Gastrocnemius medialis (tissue), 4 donors: ENCODE measurements at regions not wholly inside any gene's neighbourhood (a gene's known extent, or its start where the extent isn't known, plus 50 kb on each side); places are given as distances from the start of the nearest gene placed in this dataset.

Source experiments
- ATAC-seq, 2 donors: fragments of 150-250 bp; one replicate each; pipeline ENCODE4 v1.9.1; 2016
- DNase-seq, 2 donors: peaks; one replicate each; pipeline ENCODE4 v3.0.0-alpha.2; 2019
- H3K27ac ChIP-seq, 4 donors: fragments of 200-600 bp; sonication (generic); 1 replicate in 1 of 4; 2 replicates in 3 of 4; pipeline ENCODE4 v1.5.1; 2016 to 2018; ENCODE audit warnings: mild to moderate bottlenecking in 2 of 4, moderate library complexity in 1 of 4
- H3K27me3 ChIP-seq, 3 donors: fragments of 200-600 bp; sonication (generic) in 2 of 3; 1 replicate in 1 of 3; 2 replicates in 2 of 3; pipeline versions ENCODE4 v1.5.1 to v1.6.0; 2016 to 2019; ENCODE audit warnings: mild to moderate bottlenecking in 1 of 3, moderate library complexity in 1 of 3
- H3K36me3 ChIP-seq, 2 donors: fragments of 200-600 bp; sonication (generic) in 1 of 2; one replicate each; pipeline ENCODE4 v1.5.1; 2017 to 2018
- H3K4me1 ChIP-seq, 2 donors: fragments of 200-600 bp; sonication (generic) in 1 of 2; one replicate each; pipeline ENCODE4 v1.5.1; 2016 to 2017; ENCODE audit warnings: mild to moderate bottlenecking in 2 of 2
- H3K4me3 ChIP-seq, 4 donors: fragments of 200-600 bp; sonication (generic) in 3 of 4; 1 replicate in 1 of 4; 2 replicates in 3 of 4; pipeline ENCODE4 v1.5.1; 2016 to 2019; ENCODE audit warnings: mild to moderate bottlenecking in 2 of 4
- H3K9me3 ChIP-seq, 3 donors: fragments of 200-600 bp; sonication (generic) in 2 of 3; 1 replicate in 1 of 3; 2 replicates in 2 of 3; pipeline ENCODE4 v1.5.1; 2016 to 2019
- POLR2A ChIP-seq, 2 donors: fragments of 450-650 bp; IDR thresholded peaks; one replicate each; pipeline ENCODE4 v1.6.1; 2017; ENCODE audit warnings: antibody characterized with exemption in 2 of 2, mild to moderate bottlenecking in 2 of 2, moderate library complexity in 2 of 2
- in situ Hi-C, 4 donors: fragments of 200-750 bp; cut with MboI; loops; one replicate each; pipeline versions ENCODE4 v1.15.0 to v1.8.0; 2017; ENCODE audit warnings: low sequenced_read_pairs in 4 of 4
- intact Hi-C: fragments of 100-400 bp; cut with DNase I; formaldehyde crosslinking; loops from one replicate; pipeline ENCODE4 v1.15.1; 2023; ENCODE audit warnings: low total_unique reads
- TF ChIP-seq, protein P1 (sequence below), 5 experiments: fragments of 450-650 bp in 3 of 5; fragments of 200-600 bp in 2 of 5; sonication (generic) in 2 of 5; IDR thresholded peaks in 4 of 5; conservative IDR thresholded peaks in 1 of 5; 1 replicate in 4 of 5; 2 replicates in 1 of 5; pipeline ENCODE4 v1.5.1; 2016 to 2019; ENCODE audit warnings: antibody characterized with exemption in 5 of 5, mild to moderate bottlenecking in 3 of 5, moderate library complexity in 3 of 5

- Histone ChIP-seq H3K27ac (no peak overlapping the region), H3K36me3 (no peaks in the 10 kb centered on the region), H3K4me3 (no peak overlapping the region), H3K27me3 (no peaks in the 10 kb centered on the region), H3K4me1 (no peaks in the 10 kb centered on the region), H3K9me3 (no peaks in the 10 kb centered on the region)
- in situ Hi-C loops (no loop called here), intact Hi-C loops (no loop called here)
- ATAC-seq: no peak
- TF ChIP-seq, protein P1, sequence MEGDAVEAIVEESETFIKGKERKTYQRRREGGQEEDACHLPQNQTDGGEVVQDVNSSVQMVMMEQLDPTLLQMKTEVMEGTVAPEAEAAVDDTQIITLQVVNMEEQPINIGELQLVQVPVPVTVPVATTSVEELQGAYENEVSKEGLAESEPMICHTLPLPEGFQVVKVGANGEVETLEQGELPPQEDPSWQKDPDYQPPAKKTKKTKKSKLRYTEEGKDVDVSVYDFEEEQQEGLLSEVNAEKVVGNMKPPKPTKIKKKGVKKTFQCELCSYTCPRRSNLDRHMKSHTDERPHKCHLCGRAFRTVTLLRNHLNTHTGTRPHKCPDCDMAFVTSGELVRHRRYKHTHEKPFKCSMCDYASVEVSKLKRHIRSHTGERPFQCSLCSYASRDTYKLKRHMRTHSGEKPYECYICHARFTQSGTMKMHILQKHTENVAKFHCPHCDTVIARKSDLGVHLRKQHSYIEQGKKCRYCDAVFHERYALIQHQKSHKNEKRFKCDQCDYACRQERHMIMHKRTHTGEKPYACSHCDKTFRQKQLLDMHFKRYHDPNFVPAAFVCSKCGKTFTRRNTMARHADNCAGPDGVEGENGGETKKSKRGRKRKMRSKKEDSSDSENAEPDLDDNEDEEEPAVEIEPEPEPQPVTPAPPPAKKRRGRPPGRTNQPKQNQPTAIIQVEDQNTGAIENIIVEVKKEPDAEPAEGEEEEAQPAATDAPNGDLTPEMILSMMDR (IDR thresholded peaks at IDR 0.05 in 4 of 5, conservative IDR thresholded peaks at IDR 0.05 in 1 of 5): no peak
- no peak for TF ChIP-seq POLR2A (IDR thresholded peaks at IDR 0.05)
- DNase-seq: no peak
These were observed 379.0 kb downstream of the GBE1 start for GRCh38 chr3:81382470-81382869.

DNA sequence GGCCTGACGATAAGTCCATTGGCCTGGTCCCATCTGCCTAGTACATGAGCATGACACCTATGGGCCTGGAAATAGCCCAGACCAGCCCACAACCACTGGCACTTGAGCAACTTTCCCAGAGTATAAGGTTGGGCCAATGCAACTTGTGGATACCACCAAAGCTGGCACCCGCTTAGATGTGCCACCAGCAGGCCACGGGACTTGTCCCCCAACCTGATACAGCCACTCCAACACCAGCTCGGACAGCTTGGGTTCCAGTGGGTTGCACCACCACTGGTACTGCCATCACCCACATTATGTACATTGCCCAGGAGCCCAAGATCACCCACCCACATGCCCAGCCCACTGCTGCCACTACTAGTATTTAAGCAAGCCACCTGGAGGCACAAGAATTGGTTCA is 381.2 kb downstream of the GBE1 start:
- no peaks in the 10 kb centered on the region for H3K9me3 ChIP-seq
- intact Hi-C loops (no loop called here), in situ Hi-C loops (no loop called here)
- DNase-seq (no peak), ATAC-seq (no peak)
- no peak overlapping the region for H3K27ac ChIP-seq
- H3K4me1 ChIP-seq: no peaks in the 10 kb centered on the region
- TF ChIP-seq POLR2A (IDR thresholded peaks at IDR 0.05): no peak
- TF ChIP-seq, protein P1 (IDR thresholded peaks at IDR 0.05 in 4 of 5, conservative IDR thresholded peaks at IDR 0.05 in 1 of 5): no peak
- H3K27me3 ChIP-seq: no peaks in the 10 kb centered on the region
- H3K4me3 ChIP-seq: no peak overlapping the region
- no peaks in the 10 kb centered on the region for H3K36me3 ChIP-seq

DNA sequence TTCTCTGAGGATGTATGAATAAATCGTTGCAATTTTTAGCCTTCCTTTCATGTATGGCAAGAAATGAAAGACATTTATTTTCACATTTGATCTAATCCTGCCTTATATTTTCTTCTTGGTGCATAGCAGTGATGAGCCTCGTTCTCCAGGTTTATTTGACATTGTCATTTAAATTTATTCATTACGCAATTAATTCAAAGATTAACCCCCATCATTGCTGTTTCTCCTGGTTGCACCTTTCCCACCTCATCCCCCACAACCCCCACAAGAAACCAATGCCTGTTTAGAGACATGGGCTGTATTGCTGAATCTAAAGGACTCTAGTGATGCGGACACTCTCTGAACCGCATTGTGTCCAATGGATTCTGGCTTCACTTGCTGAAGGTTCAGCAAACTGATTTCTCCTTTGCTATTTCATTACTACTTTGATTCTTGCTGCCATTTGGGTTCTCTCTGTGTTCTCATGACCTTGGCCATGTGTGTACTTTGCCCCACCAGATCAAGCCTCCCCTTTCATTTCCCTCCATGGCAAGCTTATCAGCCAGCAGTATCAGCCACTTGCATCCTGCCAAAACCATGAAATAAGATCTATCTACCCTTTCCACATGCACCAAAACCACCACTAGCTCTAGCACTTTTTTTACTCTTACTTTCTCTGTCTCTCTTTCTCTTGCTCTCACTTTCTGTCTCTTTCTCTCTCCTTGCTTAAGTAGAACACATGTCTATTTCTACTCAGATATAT is 382.7 kb downstream of the GBE1 start:
- intact Hi-C loops: no loop called here
- no peak for ATAC-seq
- Histone ChIP-seq H3K4me3 (no peak overlapping the region), H3K36me3 (no peaks in the 10 kb centered on the region), H3K4me1 (no peaks in the 10 kb centered on the region), H3K27ac (no peak overlapping the region), H3K9me3 (no peaks in the 10 kb centered on the region), H3K27me3 (no peaks in the 10 kb centered on the region)
- TF ChIP-seq, protein P1 (IDR thresholded peaks at IDR 0.05 in 4 of 5, conservative IDR thresholded peaks at IDR 0.05 in 1 of 5): no peak
- TF ChIP-seq POLR2A (IDR thresholded peaks at IDR 0.05): no peak
- no peak for DNase-seq
- in situ Hi-C loops: no loop called here

- TF ChIP-seq, protein P1 (IDR thresholded peaks at IDR 0.05 in 4 of 5, conservative IDR thresholded peaks at IDR 0.05 in 1 of 5): no peak
- no peak for TF ChIP-seq POLR2A (IDR thresholded peaks at IDR 0.05)
- peak in 1 of 2 donors; percentile 30 for ATAC-seq
- Histone ChIP-seq H3K9me3 (no peaks in the 10 kb centered on the region), H3K27me3 (no peaks in the 10 kb centered on the region), H3K36me3 (no peaks in the 10 kb centered on the region), H3K4me1 (no peaks in the 10 kb centered on the region), H3K27ac (no peak overlapping the region), H3K4me3 (no peak overlapping the region)
- intact Hi-C loops: no loop called here
- DNase-seq: no peak
- in situ Hi-C loops: no loop called here
These were observed 385.5 kb downstream of the GBE1 start for GRCh38 chr3:81375921-81376320.

- H3K4me3 ChIP-seq: no peak overlapping the region
- TF ChIP-seq, protein P1 (IDR thresholded peaks at IDR 0.05 in 4 of 5, conservative IDR thresholded peaks at IDR 0.05 in 1 of 5): no peak
- TF ChIP-seq POLR2A (IDR thresholded peaks at IDR 0.05): no peak
- DNase-seq: no peak
These were observed 397.0 kb downstream of the GBE1 start for GRCh38 chr3:81364411-81364810.

More at GRCh38 chr3:81364411-81364810, 397.0 kb downstream of the GBE1 start:
- no peak for ATAC-seq
- Histone ChIP-seq H3K27ac (no peak overlapping the region), H3K9me3 (no peaks in the 10 kb centered on the region), H3K36me3 (no peaks in the 10 kb centered on the region), H3K27me3 (no peaks in the 10 kb centered on the region), H3K4me1 (no peaks in the 10 kb centered on the region)
- in situ Hi-C loops: no loop called here
- intact Hi-C loops: no loop called here
